ENCODE measurements at regions not wholly inside any gene's neighbourhood (a gene's known extent, or its start where the extent isn't known, plus 50 kb on each side); places are given as distances from the start of the nearest gene placed in this dataset.

- no peak for DNase-seq (ENCODE audit: low spot score)
Measured at GRCh38 chr18:70461323-70462077, 172.7 kb downstream of the SOCS6 start.

GRCh38 chr18:70459731-70460130 is 170.9 kb downstream of the SOCS6 start:
- no peak for DNase-seq (ENCODE audit: low spot score)

GRCh38 chr18:70459251-70459650 is 170.4 kb downstream of the SOCS6 start:
- DNase-seq (ENCODE audit: low spot score), result no peak

- no peak for DNase-seq (ENCODE audit: low spot score)
Measured at GRCh38 chr18:70457788-70458187, 168.9 kb downstream of the SOCS6 start.

- DNase-seq (ENCODE audit: low spot score), result no peak
Measured at GRCh38 chr18:70457223-70457622, 168.4 kb downstream of the SOCS6 start.

- DNase-seq (ENCODE audit: low spot score), result no peak
Measured at GRCh38 chr18:70456376-70456775, 167.5 kb downstream of the SOCS6 start.

GRCh38 chr18:70455731-70456130 is 166.9 kb downstream of the SOCS6 start:
- no peak for DNase-seq (ENCODE audit: low spot score)

GRCh38 chr18:70454704-70455322 is 166.0 kb downstream of the SOCS6 start:
- DNase-seq (ENCODE audit: low spot score), result no peak

GRCh38 chr18:70453058-70453775 is 164.4 kb downstream of the SOCS6 start:
- no peak for DNase-seq (ENCODE audit: low spot score)

GRCh38 chr18:70452501-70452900 is 163.7 kb downstream of the SOCS6 start:
- DNase-seq (ENCODE audit: low spot score), result no peak

GRCh38 chr18:70450426-70451253 is 161.8 kb downstream of the SOCS6 start:
- no peak for DNase-seq (ENCODE audit: low spot score)

- DNase-seq (ENCODE audit: low spot score), result no peak
Measured at GRCh38 chr18:70448588-70448987, 159.7 kb downstream of the SOCS6 start.

- DNase-seq (ENCODE audit: low spot score), result no peak
Measured at GRCh38 chr18:70446063-70446462, 157.2 kb downstream of the SOCS6 start.

GRCh38 chr18:70442933-70443332 is 154.1 kb downstream of the SOCS6 start:
- no peak for DNase-seq (ENCODE audit: low spot score)

GRCh38 chr18:70432804-70433400 is 144.1 kb downstream of the SOCS6 start:
- DNase-seq (ENCODE audit: low spot score), result no peak

- no peak for DNase-seq (ENCODE audit: low spot score)
Measured at GRCh38 chr18:70431203-70431624, 142.4 kb downstream of the SOCS6 start.

- no peak for DNase-seq (ENCODE audit: low spot score)
Measured at GRCh38 chr18:70430501-70431173, 141.8 kb downstream of the SOCS6 start.

- DNase-seq (ENCODE audit: low spot score), result no peak
Measured at GRCh38 chr18:70429847-70430500, 141.1 kb downstream of the SOCS6 start.

- DNase-seq (ENCODE audit: low spot score), result no peak
Measured at GRCh38 chr18:70428439-70428838, 139.6 kb downstream of the SOCS6 start.

- no peak for DNase-seq (ENCODE audit: low spot score)
Measured at GRCh38 chr18:70426818-70427217, 138.0 kb downstream of the SOCS6 start.
